ENCODE measurements at regions not wholly inside any gene's neighbourhood (a gene's known extent, or its start where the extent isn't known, plus 50 kb on each side); places are given as distances from the start of the nearest gene placed in this dataset.

DNA sequence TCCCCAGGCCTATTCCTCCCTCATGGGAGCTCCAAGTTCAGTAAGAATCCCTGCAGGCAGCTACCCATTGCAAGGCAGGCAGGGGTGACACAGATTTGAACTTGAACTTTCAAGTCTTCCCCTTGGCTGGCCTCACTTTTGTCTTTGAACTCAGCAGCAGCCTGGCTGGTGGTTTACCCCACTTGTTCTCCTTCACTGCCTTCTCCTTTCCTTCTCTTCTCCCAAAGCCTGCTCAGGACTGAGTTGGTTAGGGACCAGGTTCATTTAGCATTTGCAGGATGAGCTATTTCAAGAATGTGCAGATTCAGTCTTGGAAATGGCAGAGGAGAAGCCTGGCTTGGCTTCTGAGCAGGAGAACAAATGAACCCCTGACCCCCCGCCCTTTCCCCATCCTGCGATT lies 67.7 kb upstream of the TBX3 start:
- no peaks in the 10 kb centered on the region for H3K27me3 ChIP-seq (ENCODE audit: control insufficient read depth, insufficient read depth, low read length)
- Mint-ChIP-seq H3K4me3 (no peak overlapping the region), H3K36me3 (no peaks in the 10 kb centered on the region), H3K27ac (no peak overlapping the region), H3K27me3 (peaks cover 4% of the 10 kb centered on the region), H3K9me3 (peaks cover 0 to 5% (median 0%) of the 10 kb centered on the region in 7 donors), H3K4me1 (no peaks in the 10 kb centered on the region)
- ATAC-seq (ENCODE audit: low read depth in 2 of 2): no peak
- no peaks in the 10 kb centered on the region for H3K9me3 ChIP-seq (ENCODE audit: control insufficient read depth in 2 of 2, low read length in 2 of 2)
- no peak for DNase-seq
- no peaks in the 10 kb centered on the region for H3K4me1 ChIP-seq (ENCODE audit: control insufficient read depth, insufficient read depth, low read length, poor library complexity, severe bottlenecking)
- H3K36me3 ChIP-seq (ENCODE audit: control insufficient read depth, insufficient read depth, low read length): no peaks in the 10 kb centered on the region
- no peak overlapping the region for H3K4me3 ChIP-seq (ENCODE audit: low read depth, low read length)
- no peak overlapping the region for H3K27ac ChIP-seq (ENCODE audit: insufficient read depth, low read length, poor library complexity, severe bottlenecking)

DNA sequence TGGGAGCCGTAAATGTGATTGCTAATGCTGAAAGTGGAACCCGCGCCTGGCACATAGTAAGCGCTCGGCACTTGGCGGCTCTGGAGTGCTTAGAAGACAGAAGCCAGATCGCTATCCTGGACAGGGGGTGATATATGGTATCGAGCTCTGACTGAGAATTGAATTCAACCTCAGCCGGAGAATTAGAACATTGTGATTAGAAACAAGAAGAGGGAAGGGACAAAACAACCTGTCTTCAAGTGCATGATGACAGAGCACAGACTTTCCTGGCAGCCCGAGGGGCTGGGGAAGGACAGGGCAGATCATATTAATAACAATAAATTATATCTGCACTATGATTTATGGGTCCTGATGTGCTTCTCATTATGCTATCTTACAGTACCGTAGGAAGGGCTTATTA lies 66.9 kb upstream of the TBX3 start:
- Histone ChIP-seq H3K4me3 (ENCODE audit: low read depth, low read length) (no peak overlapping the region), H3K36me3 (ENCODE audit: control insufficient read depth, insufficient read depth, low read length) (no peaks in the 10 kb centered on the region), H3K4me1 (ENCODE audit: control insufficient read depth, insufficient read depth, low read length, poor library complexity, severe bottlenecking) (no peaks in the 10 kb centered on the region), H3K27me3 (ENCODE audit: control insufficient read depth, insufficient read depth, low read length) (no peaks in the 10 kb centered on the region), H3K9me3 (ENCODE audit: control insufficient read depth in 2 of 2, low read length in 2 of 2) (no peaks in the 10 kb centered on the region), H3K27ac (ENCODE audit: insufficient read depth, low read length, poor library complexity, severe bottlenecking) (no peak overlapping the region)
- no peak overlapping the region for H3K27ac Mint-ChIP-seq
- no peak for ATAC-seq (ENCODE audit: low read depth in 2 of 2)
- peaks cover 4% of the 10 kb centered on the region for H3K27me3 Mint-ChIP-seq
- H3K4me3 Mint-ChIP-seq: no peak overlapping the region
- H3K36me3 Mint-ChIP-seq: no peaks in the 10 kb centered on the region
- H3K9me3 Mint-ChIP-seq: peaks cover 0 to 5% (median 0%) of the 10 kb centered on the region in 7 donors
- DNase-seq: no peak
- no peaks in the 10 kb centered on the region for H3K4me1 Mint-ChIP-seq

- Mint-ChIP-seq H3K4me1 (no peaks in the 10 kb centered on the region), H3K27ac (no peak overlapping the region), H3K27me3 (peaks cover 4% of the 10 kb centered on the region), H3K9me3 (peaks cover 0 to 5% (median 1%) of the 10 kb centered on the region in 7 donors), H3K36me3 (no peaks in the 10 kb centered on the region), H3K4me3 (no peak overlapping the region)
- no peaks in the 10 kb centered on the region for H3K36me3 ChIP-seq (ENCODE audit: control insufficient read depth, insufficient read depth, low read length)
- ATAC-seq (ENCODE audit: low read depth in 2 of 2) (no peak), DNase-seq (no peak)
- H3K4me3 ChIP-seq (ENCODE audit: low read depth, low read length): no peak overlapping the region
- no peak overlapping the region for H3K27ac ChIP-seq (ENCODE audit: insufficient read depth, low read length, poor library complexity, severe bottlenecking)
- no peaks in the 10 kb centered on the region for H3K4me1 ChIP-seq (ENCODE audit: control insufficient read depth, insufficient read depth, low read length, poor library complexity, severe bottlenecking)
- H3K27me3 ChIP-seq (ENCODE audit: control insufficient read depth, insufficient read depth, low read length): no peaks in the 10 kb centered on the region
- no peaks in the 10 kb centered on the region for H3K9me3 ChIP-seq (ENCODE audit: control insufficient read depth in 2 of 2, low read length in 2 of 2)
Measured at GRCh38 chr12:114749065-114749464, 65.1 kb upstream of the TBX3 start.

GRCh38 chr12:114747012-114747858 lies 63.3 kb upstream of the TBX3 start:
- no peaks in the 10 kb centered on the region for H3K9me3 ChIP-seq (ENCODE audit: control insufficient read depth in 2 of 2, low read length in 2 of 2)
- H3K27ac ChIP-seq (ENCODE audit: insufficient read depth, low read length, poor library complexity, severe bottlenecking): no peak overlapping the region
- no peak overlapping the region for H3K4me3 Mint-ChIP-seq

DNA sequence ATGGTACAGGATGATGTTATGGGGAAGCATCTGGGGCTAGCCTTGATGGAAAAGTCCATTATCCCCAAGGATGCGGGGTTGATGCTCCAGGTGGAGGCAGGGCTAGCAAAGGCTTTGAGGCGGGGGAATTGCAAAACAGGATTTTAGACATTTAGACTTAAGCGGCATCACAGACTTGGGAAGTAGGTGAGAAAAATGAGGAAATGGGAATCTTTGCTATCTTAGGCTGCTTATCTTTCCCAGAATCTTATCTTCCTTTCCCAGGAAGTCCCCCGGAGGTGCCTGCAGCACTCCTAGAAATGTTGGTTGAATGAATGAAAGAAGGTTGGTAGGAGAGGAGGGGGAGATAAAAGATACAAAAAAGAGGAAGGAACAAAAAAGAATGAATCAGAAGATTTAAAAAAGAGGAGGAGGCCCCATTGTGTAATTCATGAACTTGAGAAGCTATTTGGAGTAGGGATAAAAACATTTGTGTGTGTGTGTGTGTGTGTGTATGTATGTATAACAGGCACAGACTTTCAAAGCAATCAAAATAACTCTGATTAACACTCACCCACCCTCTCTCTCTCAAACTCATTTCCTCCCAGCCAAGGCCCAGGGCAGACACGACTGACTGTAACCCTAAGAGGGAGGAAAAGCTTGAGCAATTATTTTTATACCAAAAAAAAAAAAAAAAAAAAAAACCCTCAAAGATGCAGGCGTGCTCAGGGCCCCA lies 62.5 kb upstream of the TBX3 start:
- Histone ChIP-seq H3K9me3 (ENCODE audit: control insufficient read depth in 2 of 2, low read length in 2 of 2) (no peaks in the 10 kb centered on the region), H3K36me3 (ENCODE audit: control insufficient read depth, insufficient read depth, low read length) (no peaks in the 10 kb centered on the region), H3K4me3 (ENCODE audit: low read depth, low read length) (no peak overlapping the region), H3K27me3 (ENCODE audit: control insufficient read depth, insufficient read depth, low read length) (no peaks in the 10 kb centered on the region), H3K27ac (ENCODE audit: insufficient read depth, low read length, poor library complexity, severe bottlenecking) (no peak overlapping the region), H3K4me1 (ENCODE audit: control insufficient read depth, insufficient read depth, low read length, poor library complexity, severe bottlenecking) (no peaks in the 10 kb centered on the region)
- Mint-ChIP-seq H3K9me3 (peaks cover 0 to 4% (median 0%) of the 10 kb centered on the region in 7 donors), H3K4me3 (no peak overlapping the region), H3K4me1 (no peaks in the 10 kb centered on the region), H3K27me3 (peaks cover 4% of the 10 kb centered on the region), H3K36me3 (no peaks in the 10 kb centered on the region), H3K27ac (no peak overlapping the region)
- ATAC-seq (ENCODE audit: low read depth in 2 of 2) (no peak), DNase-seq (no peak)

More at GRCh38 chr12:114747012-114747858, 63.3 kb upstream of the TBX3 start:
- H3K27me3 ChIP-seq (ENCODE audit: control insufficient read depth, insufficient read depth, low read length): no peaks in the 10 kb centered on the region
- no peak for ATAC-seq (ENCODE audit: low read depth in 2 of 2)
- Mint-ChIP-seq H3K9me3 (peaks cover 0 to 5% (median 1%) of the 10 kb centered on the region in 7 donors), H3K4me1 (no peaks in the 10 kb centered on the region), H3K27me3 (peaks cover 4% of the 10 kb centered on the region), H3K36me3 (no peaks in the 10 kb centered on the region), H3K27ac (no peak overlapping the region)
- no peaks in the 10 kb centered on the region for H3K4me1 ChIP-seq (ENCODE audit: control insufficient read depth, insufficient read depth, low read length, poor library complexity, severe bottlenecking)
- DNase-seq: no peak
- H3K4me3 ChIP-seq (ENCODE audit: low read depth, low read length): no peak overlapping the region
- H3K36me3 ChIP-seq (ENCODE audit: control insufficient read depth, insufficient read depth, low read length): no peaks in the 10 kb centered on the region

- Mint-ChIP-seq H3K27me3 (peaks cover 4% of the 10 kb centered on the region), H3K4me3 (no peak overlapping the region), H3K9me3 (peaks cover 0 to 2% (median 0%) of the 10 kb centered on the region in 7 donors), H3K27ac (no peak overlapping the region), H3K36me3 (no peaks in the 10 kb centered on the region), H3K4me1 (no peaks in the 10 kb centered on the region)
- H3K4me3 ChIP-seq (ENCODE audit: low read depth, low read length): no peak overlapping the region
- no peaks in the 10 kb centered on the region for H3K27me3 ChIP-seq (ENCODE audit: control insufficient read depth, insufficient read depth, low read length)
- no peaks in the 10 kb centered on the region for H3K9me3 ChIP-seq (ENCODE audit: control insufficient read depth in 2 of 2, low read length in 2 of 2)
- DNase-seq (no peak), ATAC-seq (ENCODE audit: low read depth in 2 of 2) (no peak)
- H3K27ac ChIP-seq (ENCODE audit: insufficient read depth, low read length, poor library complexity, severe bottlenecking): no peak overlapping the region
- H3K36me3 ChIP-seq (ENCODE audit: control insufficient read depth, insufficient read depth, low read length): no peaks in the 10 kb centered on the region
- no peaks in the 10 kb centered on the region for H3K4me1 ChIP-seq (ENCODE audit: control insufficient read depth, insufficient read depth, low read length, poor library complexity, severe bottlenecking)
Measured at GRCh38 chr12:114744691-114745090, 60.7 kb upstream of the TBX3 start.

DNA sequence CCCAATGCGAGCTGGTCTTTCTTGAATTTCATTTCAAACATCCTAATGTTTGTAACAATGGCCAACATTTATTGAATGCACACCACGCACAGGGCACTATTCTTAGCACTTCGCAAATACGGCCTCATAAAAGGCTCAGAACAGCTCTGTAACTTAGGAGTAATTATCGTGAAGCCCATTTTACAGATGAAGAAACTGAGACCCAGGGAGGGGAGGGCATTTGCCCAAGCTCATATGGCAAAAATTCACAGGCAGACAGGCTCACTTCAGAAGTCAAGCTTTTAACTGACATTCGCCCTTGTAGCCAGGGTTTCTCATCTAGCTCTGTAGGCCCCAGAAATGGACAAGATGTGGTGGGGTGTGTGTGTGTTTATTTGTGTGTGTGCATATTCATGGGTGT lies 60.3 kb upstream of the TBX3 start:
- Mint-ChIP-seq H3K9me3 (peaks cover 0 to 2% (median 0%) of the 10 kb centered on the region in 7 donors), H3K27me3 (peaks cover 1% of the 10 kb centered on the region), H3K27ac (no peak overlapping the region), H3K4me3 (no peak overlapping the region), H3K4me1 (no peaks in the 10 kb centered on the region), H3K36me3 (no peaks in the 10 kb centered on the region)
- no peak for DNase-seq
- Histone ChIP-seq H3K36me3 (ENCODE audit: control insufficient read depth, insufficient read depth, low read length) (no peaks in the 10 kb centered on the region), H3K27ac (ENCODE audit: insufficient read depth, low read length, poor library complexity, severe bottlenecking) (no peak overlapping the region), H3K27me3 (ENCODE audit: control insufficient read depth, insufficient read depth, low read length) (no peaks in the 10 kb centered on the region), H3K4me3 (ENCODE audit: low read depth, low read length) (no peak overlapping the region), H3K9me3 (ENCODE audit: control insufficient read depth in 2 of 2, low read length in 2 of 2) (no peaks in the 10 kb centered on the region), H3K4me1 (ENCODE audit: control insufficient read depth, insufficient read depth, low read length, poor library complexity, severe bottlenecking) (no peaks in the 10 kb centered on the region)
- ATAC-seq (ENCODE audit: low read depth in 2 of 2): no peak
